Loucy (cell line): ENCODE measurements at regions not wholly inside any gene's neighbourhood (a gene's known extent, or its start where the extent isn't known, plus 50 kb on each side); places are given as distances from the start of the nearest gene placed in this dataset.

Experiments
- CTCF ChIP-seq: fragments of 200-600 bp; sonication (generic); conservative IDR thresholded peaks from 2 replicates; pipeline ENCODE4 v1.5.1; 2014; ENCODE audit warnings: mild to moderate bottlenecking, antibody characterized with exemption, low read length
- EZH2phosphoT487 ChIP-seq: fragments of 200-600 bp; IDR thresholded peaks from 2 replicates; pipeline ENCODE4 v1.6.1; 2018; ENCODE audit warnings: antibody characterized with exemption, mild to moderate bottlenecking, moderate library complexity, borderline replicate concordance

- TF ChIP-seq CTCF = peak; percentile 68
- TF ChIP-seq EZH2phosphoT487 = no peak
Observed at GRCh38 chr1:25117233-25117823, 115.0 kb downstream of the SYF2 start.
